GM13976 (cell line): ENCODE measurements at regions not wholly inside any gene's neighbourhood (a gene's known extent, or its start where the extent isn't known, plus 50 kb on each side); places are given as distances from the start of the nearest gene placed in this dataset.
"Not testable (repeated sequence)": the region's sequence is repeated elsewhere in the genome, so short reads cannot be mapped to it uniquely, and the experiment has no call there.

Source experiments
- DNase-seq: peaks from one replicate; pipeline ENCODE4 v3.0.0; 2012; ENCODE audit warnings: low spot score
- in situ Hi-C: fragments of 300-500 bp; cut with MboI; formaldehyde crosslinking; loops from one replicate; pipeline ENCODE4 v1.12.0; 2022; ENCODE audit warnings: low sequenced_read_pairs, mixed read lengths, inconsistent platforms; ENCODE audit not compliant: unreplicated experiment
- TF ChIP-seq, protein P1 (sequence below): IDR thresholded peaks from 2 replicates; pipeline ENCODE4 v1.5.1; 2012; ENCODE audit warnings: borderline replicate concordance, mild to moderate bottlenecking; ENCODE audit not compliant: insufficient read depth; ENCODE audit errors: extremely low read depth, missing control alignments, control extremely low read depth

DNA sequence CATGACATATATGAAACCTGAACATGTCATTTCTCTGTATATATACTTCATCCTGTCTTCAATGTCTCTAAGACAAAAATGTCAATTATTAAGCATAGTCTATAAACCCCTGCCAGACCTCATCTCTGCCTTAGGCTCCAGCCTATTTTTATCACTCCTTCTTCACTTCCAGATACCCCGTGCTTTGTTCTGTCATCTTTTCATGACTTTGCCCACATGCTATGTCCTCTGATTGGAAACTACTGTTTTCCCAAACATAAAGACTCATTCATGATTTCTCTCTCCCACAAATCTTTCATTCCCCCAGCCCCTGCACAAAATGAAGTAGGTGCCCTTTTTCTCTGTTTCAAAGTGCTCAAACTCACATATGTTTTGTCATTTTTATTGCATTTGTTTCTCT lies 1503.9 kb downstream of the DPP10 start:
- TF ChIP-seq, protein P1, sequence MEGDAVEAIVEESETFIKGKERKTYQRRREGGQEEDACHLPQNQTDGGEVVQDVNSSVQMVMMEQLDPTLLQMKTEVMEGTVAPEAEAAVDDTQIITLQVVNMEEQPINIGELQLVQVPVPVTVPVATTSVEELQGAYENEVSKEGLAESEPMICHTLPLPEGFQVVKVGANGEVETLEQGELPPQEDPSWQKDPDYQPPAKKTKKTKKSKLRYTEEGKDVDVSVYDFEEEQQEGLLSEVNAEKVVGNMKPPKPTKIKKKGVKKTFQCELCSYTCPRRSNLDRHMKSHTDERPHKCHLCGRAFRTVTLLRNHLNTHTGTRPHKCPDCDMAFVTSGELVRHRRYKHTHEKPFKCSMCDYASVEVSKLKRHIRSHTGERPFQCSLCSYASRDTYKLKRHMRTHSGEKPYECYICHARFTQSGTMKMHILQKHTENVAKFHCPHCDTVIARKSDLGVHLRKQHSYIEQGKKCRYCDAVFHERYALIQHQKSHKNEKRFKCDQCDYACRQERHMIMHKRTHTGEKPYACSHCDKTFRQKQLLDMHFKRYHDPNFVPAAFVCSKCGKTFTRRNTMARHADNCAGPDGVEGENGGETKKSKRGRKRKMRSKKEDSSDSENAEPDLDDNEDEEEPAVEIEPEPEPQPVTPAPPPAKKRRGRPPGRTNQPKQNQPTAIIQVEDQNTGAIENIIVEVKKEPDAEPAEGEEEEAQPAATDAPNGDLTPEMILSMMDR, result no peak
- no peak for DNase-seq
- in situ Hi-C loops, result no loop called here

DNA sequence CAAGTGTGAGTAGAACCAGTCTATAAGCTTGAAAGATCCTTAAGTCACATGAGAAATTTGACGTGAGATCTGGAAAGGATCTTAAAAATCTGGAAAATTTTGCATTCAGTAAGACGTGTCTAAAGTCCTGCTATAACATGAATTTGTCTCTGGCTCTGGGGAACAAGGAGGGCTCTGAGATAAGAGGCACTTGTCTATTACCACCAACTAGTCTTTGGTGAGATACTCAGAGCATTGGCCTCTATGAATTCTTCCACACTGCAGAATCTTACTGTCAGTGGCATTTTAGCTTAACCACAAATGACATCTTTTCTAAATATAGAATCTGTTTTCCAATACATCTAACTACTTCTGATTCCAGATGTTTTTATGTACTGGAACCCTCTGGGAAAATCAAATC lies 1504.5 kb downstream of the DPP10 start:
- in situ Hi-C loops, result no loop called here
- TF ChIP-seq, protein P1, result no peak
- no peak for DNase-seq

DNA sequence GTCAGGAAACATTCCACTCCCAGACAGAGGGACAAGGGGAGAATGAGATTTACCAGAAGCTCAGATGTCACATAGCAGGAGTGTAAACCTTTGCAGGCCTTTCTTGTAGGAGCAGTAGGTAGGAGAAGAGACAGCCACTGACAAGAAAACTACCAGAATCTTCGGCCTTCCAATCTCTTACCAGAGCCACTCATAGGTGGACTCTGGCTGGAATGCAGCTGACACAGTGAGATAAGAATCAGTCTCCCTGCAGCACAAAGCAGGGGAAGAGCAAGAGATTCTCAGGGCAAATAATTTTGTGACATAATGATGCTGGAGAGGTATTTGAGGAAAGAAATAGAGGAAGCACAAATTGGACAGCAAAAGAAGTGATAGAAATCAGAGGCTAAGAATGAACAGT lies 1534.5 kb downstream of the DPP10 start:
- in situ Hi-C loops, result no loop called here
- DNase-seq, result no peak
- TF ChIP-seq, protein P1, result no peak

DNA sequence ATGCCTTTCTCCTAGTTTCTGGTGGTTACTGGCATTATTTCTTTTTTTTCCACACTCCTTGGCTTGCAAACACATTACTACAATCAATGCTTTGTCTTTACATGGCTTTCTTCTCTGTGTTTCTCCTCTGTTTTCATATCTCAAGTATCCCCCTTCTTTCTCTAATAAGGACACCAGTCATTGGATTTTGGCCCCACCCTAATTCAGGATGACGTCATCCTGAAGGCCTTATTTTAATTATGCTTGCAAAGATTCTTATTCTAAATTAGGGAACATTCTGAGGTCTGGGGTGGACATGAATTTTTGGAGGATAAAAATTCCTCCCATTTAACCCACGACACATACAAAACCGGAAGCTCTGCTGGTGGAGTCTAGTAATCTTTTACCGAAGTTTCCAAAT lies 1556.6 kb downstream of the DPP10 start:
- in situ Hi-C loops, result no loop called here
- no peak for DNase-seq
- TF ChIP-seq, protein P1, result no peak

DNA sequence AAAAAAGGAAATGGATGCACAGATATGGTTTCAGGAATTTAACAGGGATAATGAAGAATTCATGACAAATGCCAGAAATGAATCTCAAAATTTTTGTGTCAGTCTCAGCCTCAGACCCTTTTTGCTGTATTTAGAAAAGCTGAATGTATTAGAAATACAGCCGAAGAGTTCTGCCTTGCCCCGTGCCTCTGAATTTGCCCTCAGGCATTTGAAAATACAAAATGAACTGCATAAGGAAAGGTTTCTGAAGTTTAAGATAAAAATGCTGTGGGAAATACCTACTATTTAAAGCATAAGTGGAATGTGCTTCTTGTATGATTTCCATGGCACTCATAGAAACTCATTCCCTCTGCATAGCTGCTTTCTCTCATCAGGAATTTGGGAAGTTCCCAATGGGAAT lies 1580.6 kb downstream of the DPP10 start:
- TF ChIP-seq, protein P1, result no peak
- no peak for DNase-seq
- in situ Hi-C loops, result no loop called here

DNA sequence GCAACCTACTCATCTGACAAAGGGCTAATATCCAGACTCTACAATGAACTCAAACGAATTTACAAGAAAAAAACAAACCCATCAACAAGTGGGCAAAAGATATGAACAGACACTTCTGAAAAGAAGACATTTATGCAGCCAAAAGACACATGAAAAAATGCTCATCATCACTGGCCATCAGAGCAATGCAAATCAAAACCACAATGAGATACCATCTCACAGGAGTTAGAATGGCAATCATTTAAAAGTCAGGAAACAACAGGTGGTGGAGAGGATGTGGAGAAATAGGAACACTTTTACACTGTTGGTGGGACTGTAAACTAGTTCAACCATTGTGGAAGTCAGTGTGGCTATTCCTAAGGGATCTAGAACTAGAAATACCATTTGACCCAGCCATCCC lies 1596.3 kb downstream of the DPP10 start:
- in situ Hi-C loops, result not testable (repeated sequence)

DNA sequence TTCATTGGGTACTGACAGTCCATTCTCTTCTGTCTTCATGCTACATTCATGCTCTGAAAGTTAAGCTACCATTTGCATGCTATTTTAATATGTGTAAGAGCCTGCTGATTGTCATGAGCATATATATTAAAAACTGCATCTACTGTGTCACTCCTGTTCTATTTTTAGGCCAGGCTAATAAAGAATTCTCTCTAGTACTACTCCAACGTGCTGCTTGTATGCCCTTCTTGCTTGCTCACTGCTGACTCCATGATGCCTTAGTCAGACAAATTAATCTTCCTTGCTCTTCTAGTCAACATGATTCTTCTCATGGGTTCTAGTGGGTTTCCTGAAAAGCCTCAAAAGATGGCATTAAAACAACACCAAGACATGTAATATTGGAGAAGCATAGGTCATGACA lies 1600.1 kb downstream of the DPP10 start:
- TF ChIP-seq, protein P1, result no peak
- DNase-seq, result no peak
- in situ Hi-C loops, result no loop called here

More for the DNA sequence above, 1596.3 kb downstream of the DPP10 start:
- DNase-seq, result not testable (repeated sequence)
